ENCODE measurements at regions not wholly inside any gene's neighbourhood (a gene's known extent, or its start where the extent isn't known, plus 50 kb on each side); places are given as distances from the start of the nearest gene placed in this dataset.

DNA sequence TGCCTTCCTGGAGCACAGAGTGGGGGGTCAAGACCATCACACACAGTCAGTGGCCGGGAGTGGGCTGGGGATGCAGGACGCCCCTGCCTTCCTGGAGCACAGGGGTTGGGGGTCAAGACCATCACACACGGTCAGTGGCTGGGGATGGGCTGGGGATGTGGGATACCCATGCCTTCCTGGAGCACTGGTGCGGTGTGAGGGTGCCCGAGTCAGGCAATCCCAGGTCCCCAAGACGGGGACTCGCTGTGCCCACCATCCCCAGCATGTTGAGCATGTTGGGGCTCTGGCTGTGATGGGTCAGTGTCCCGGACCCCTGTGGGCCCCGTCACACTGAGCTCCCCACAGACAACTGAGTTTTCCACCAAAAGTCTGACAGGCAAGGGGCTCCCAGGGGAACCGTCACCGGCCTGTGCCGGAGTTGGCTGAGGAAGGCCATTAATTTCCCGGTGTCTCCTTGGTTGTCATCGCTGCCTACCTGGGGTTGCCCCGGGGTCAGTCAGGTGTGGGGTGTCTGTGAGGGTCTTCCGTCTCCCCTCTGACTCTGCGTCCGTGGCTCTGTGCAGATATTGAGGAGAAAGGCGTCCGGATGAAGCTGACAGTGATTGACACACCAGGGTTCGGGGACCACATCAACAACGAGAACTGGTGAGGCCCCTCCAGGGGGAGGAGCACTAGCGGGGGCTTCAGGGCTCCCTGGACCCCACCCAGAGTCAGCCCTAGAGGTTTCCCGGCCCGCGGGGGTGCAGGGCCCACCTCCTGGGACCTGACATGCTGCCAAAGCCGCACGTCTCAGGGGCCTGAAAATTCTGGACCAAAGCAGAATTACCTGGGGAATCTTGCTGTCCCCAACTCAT, 347.1 kb downstream of the SEC14L1 start:
- H3K27ac Mint-ChIP-seq = no peak overlapping the region
- H3K27me3 Mint-ChIP-seq = no peaks in the 10 kb centered on the region
- peaks cover 13% of the 10 kb centered on the region for H3K4me1 Mint-ChIP-seq (ENCODE audit: low read depth)
- H3K9me3 Mint-ChIP-seq = no peaks in the 10 kb centered on the region
- H3K4me3 Mint-ChIP-seq = no peak overlapping the region
- peaks cover 26% of the 10 kb centered on the region for H3K36me3 Mint-ChIP-seq (ENCODE audit: low read depth)

DNA sequence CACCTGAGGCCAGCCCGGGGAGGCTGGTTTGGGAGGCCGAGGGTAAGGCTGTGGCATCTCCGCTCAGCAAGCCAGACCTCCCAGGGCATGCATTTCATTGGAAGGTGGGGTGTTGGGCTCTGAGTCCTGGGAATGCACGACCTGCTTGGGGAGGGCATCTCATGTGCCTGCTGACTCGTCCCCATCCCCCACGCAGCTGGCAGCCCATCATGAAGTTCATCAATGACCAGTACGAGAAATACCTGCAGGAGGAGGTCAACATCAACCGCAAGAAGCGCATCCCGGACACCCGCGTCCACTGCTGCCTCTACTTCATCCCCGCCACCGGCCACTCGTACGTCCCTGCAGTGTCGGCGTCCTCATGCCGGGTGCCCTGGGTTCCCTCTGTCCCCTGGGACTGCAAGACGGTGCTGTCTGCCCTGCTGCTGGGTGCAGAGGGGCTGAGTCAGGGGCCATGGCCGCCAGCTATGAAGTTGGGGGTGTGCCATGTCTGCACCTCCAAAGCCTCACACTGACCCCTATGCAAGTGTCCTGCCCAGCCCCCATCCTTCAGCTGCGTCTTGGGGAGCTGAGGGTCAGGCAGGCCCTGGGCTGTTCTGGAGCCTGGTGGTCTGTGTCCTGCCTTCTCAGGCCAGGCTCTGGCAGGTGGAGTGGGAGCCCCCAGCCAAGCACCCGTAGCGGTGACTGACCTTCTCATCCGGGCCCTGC, 347.9 kb downstream of the SEC14L1 start:
- peaks cover 31% of the 10 kb centered on the region for H3K36me3 Mint-ChIP-seq (ENCODE audit: low read depth)

DNA sequence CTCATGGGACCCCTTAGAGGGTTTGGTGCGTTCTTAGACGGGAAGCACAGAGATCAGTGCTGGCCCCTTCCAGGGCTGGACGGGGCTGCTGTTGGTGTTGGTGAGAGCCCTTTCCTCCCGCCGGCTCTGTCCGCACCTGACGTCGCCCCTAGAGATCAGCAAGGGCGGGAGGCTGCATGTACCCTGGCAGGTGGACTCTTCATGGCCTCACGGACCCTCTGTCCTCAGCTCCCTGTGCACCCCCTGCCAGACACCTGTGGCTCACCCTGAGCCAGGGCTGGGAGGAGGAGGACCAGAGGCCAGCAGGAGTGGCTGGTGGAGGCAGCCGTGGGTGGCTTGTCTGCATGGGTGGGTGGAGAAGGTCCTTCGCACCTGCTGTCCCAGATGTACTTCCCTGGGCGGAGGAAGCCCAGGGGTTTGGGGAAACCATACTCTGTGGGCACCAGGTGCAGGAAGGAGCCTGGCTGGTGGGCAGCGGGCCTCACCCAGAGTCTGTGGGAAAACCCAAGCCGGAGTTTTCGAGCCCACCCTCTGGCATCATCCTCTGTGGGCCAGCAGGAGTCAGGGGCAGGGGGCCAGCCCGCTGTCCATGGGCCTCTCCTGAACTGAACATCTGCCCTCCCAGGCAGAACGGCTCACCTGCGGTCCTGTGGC, 348.6 kb downstream of the SEC14L1 start:
- no peaks in the 10 kb centered on the region for H3K9me3 Mint-ChIP-seq
- peaks cover 31% of the 10 kb centered on the region for H3K36me3 Mint-ChIP-seq (ENCODE audit: low read depth)
- no peak overlapping the region for H3K27ac Mint-ChIP-seq
- H3K4me1 Mint-ChIP-seq (ENCODE audit: low read depth) = peaks cover 18% of the 10 kb centered on the region
- H3K27me3 Mint-ChIP-seq = no peaks in the 10 kb centered on the region
- no peak overlapping the region for H3K4me3 Mint-ChIP-seq

More for the DNA sequence above, 347.9 kb downstream of the SEC14L1 start:
- Mint-ChIP-seq H3K4me3 (no peak overlapping the region), H3K27me3 (no peaks in the 10 kb centered on the region), H3K9me3 (no peaks in the 10 kb centered on the region), H3K27ac (no peak overlapping the region), H3K4me1 (ENCODE audit: low read depth) (peaks cover 13% of the 10 kb centered on the region)

GRCh38 chr17:77489893-77490255, 349.1 kb downstream of the SEC14L1 start:
- H3K36me3 Mint-ChIP-seq (ENCODE audit: low read depth) = peaks cover 33% of the 10 kb centered on the region
- H3K4me3 Mint-ChIP-seq = no peak overlapping the region
- no peak overlapping the region for H3K27ac Mint-ChIP-seq
- peaks cover 22% of the 10 kb centered on the region for H3K4me1 Mint-ChIP-seq (ENCODE audit: low read depth)
- H3K9me3 Mint-ChIP-seq = no peaks in the 10 kb centered on the region
- no peaks in the 10 kb centered on the region for H3K27me3 Mint-ChIP-seq

- H3K36me3 Mint-ChIP-seq (ENCODE audit: low read depth) = peaks cover 38% of the 10 kb centered on the region
- H3K27ac Mint-ChIP-seq = no peak overlapping the region
- no peak overlapping the region for H3K4me3 Mint-ChIP-seq
- H3K27me3 Mint-ChIP-seq = no peaks in the 10 kb centered on the region
- no peaks in the 10 kb centered on the region for H3K9me3 Mint-ChIP-seq
- peaks cover 26% of the 10 kb centered on the region for H3K4me1 Mint-ChIP-seq (ENCODE audit: low read depth)
These were observed 349.8 kb downstream of the SEC14L1 start for GRCh38 chr17:77490361-77491183.

GRCh38 chr17:77491921-77492445, 351.2 kb downstream of the SEC14L1 start:
- no peak overlapping the region for H3K27ac Mint-ChIP-seq
- no peaks in the 10 kb centered on the region for H3K9me3 Mint-ChIP-seq
- H3K4me3 Mint-ChIP-seq = no peak overlapping the region
- H3K4me1 Mint-ChIP-seq (ENCODE audit: low read depth) = peaks cover 22% of the 10 kb centered on the region
- H3K36me3 Mint-ChIP-seq (ENCODE audit: low read depth) = peaks cover 31% of the 10 kb centered on the region
- no peaks in the 10 kb centered on the region for H3K27me3 Mint-ChIP-seq

DNA sequence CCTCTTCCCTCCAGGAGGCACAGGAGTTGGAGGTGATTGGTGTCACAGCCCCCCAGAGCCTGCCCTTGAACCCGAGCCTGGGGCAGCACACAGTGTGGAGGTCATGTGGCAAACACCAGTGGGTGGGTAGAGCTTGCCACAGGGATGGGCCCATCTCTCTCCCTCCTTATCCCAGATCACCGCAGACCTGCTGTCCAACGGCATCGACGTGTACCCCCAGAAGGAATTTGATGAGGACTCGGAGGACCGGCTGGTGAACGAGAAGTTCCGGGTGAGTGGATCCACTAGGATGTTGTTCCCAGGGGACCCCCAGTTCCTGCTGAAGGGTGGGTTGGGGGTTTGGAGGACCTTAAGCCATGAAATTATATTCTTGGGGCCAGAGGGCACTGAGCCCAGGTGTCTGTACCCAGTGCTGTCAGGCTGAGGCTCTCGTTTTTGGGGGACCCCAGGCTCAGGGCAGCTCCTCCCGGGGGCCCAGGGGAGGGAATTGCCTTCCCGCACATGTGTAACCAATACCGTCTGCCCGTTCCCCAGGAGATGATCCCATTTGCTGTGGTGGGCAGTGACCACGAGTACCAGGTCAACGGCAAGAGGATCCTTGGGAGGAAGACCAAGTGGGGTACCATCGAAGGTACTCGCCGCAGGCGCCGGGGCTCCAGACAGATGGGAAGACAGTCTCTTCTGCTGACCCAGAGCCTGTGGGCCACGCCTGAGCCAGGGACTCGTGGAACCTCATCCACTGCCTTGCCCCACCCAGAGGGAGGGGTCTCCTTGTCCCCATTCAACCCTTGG, 351.9 kb downstream of the SEC14L1 start:
- Mint-ChIP-seq H3K27me3 (no peaks in the 10 kb centered on the region), H3K4me3 (no peak overlapping the region), H3K4me1 (ENCODE audit: low read depth) (peaks cover 22% of the 10 kb centered on the region), H3K9me3 (no peaks in the 10 kb centered on the region), H3K27ac (no peak overlapping the region), H3K36me3 (ENCODE audit: low read depth) (peaks cover 28% of the 10 kb centered on the region)

- no peaks in the 10 kb centered on the region for H3K27me3 Mint-ChIP-seq
- H3K9me3 Mint-ChIP-seq = no peaks in the 10 kb centered on the region
- peaks cover 22% of the 10 kb centered on the region for H3K36me3 Mint-ChIP-seq (ENCODE audit: low read depth)
- no peak overlapping the region for H3K4me3 Mint-ChIP-seq
- H3K27ac Mint-ChIP-seq = no peak overlapping the region
- peaks cover 22% of the 10 kb centered on the region for H3K4me1 Mint-ChIP-seq (ENCODE audit: low read depth)
These were observed 352.6 kb downstream of the SEC14L1 start for GRCh38 chr17:77493238-77493820.

GRCh38 chr17:77493901-77494663, 353.3 kb downstream of the SEC14L1 start:
- Mint-ChIP-seq H3K27me3 (no peaks in the 10 kb centered on the region), H3K36me3 (ENCODE audit: low read depth) (peaks cover 18% of the 10 kb centered on the region), H3K27ac (no peak overlapping the region), H3K4me3 (no peak overlapping the region), H3K9me3 (no peaks in the 10 kb centered on the region), H3K4me1 (ENCODE audit: low read depth) (peaks cover 22% of the 10 kb centered on the region)

DNA sequence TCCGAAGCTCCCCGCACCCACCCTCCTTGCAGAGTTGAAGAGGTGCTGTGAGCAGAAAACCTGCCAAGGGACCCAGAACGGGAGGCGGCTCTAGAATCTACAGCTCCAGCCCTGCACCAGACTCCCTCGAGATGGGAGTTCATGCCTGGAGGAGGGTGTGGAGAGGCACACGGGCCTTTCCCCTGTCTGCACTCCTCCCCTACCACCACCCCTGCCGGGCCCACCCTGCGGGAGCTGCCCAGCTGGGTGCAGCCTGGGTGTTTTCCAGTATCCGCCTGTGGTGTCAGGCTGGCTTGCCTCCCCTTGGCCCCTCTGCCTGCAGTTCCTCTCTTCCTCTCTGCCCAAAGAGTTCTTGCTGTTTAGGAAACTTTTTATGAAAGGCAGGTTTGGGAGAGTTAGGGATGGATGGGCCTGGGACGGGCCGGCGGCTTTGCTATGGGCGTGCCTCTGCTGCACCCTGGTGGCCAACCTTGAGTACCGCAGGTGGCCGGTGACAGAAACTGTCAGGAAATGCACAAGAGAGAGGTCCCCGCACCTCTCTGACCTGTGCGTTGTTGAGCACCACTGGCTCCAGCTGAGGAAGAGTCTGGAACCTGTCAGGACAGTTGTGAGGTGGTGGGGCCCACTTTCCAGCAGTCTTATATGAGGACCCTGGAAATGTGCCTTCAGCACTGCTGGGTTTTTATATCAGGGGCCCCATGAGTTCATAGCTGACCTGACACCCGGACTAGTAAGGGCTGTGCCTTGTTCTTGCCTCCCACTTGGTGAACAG, 354.1 kb downstream of the SEC14L1 start:
- H3K27me3 Mint-ChIP-seq = no peaks in the 10 kb centered on the region
- H3K27ac Mint-ChIP-seq = peak overlapping the region; percentile 16
- H3K4me1 Mint-ChIP-seq (ENCODE audit: low read depth) = peaks cover 22% of the 10 kb centered on the region
- no peaks in the 10 kb centered on the region for H3K9me3 Mint-ChIP-seq
- H3K4me3 Mint-ChIP-seq = no peak overlapping the region
- H3K36me3 Mint-ChIP-seq (ENCODE audit: low read depth) = peaks cover 24% of the 10 kb centered on the region

- Mint-ChIP-seq H3K4me1 (ENCODE audit: low read depth) (peaks cover 22% of the 10 kb centered on the region), H3K4me3 (no peak overlapping the region), H3K9me3 (no peaks in the 10 kb centered on the region), H3K36me3 (ENCODE audit: low read depth) (peaks cover 31% of the 10 kb centered on the region), H3K27me3 (no peaks in the 10 kb centered on the region), H3K27ac (peak overlapping the region; percentile 11)
These were observed 354.8 kb downstream of the SEC14L1 start for GRCh38 chr17:77495575-77495974.

- Mint-ChIP-seq H3K27me3 (no peaks in the 10 kb centered on the region), H3K27ac (no peak overlapping the region), H3K4me3 (no peak overlapping the region), H3K36me3 (ENCODE audit: low read depth) (peaks cover 37% of the 10 kb centered on the region), H3K4me1 (ENCODE audit: low read depth) (peaks cover 19% of the 10 kb centered on the region), H3K9me3 (no peaks in the 10 kb centered on the region)
These were observed 355.6 kb downstream of the SEC14L1 start for GRCh38 chr17:77496401-77496801.

All from stimulated activated naive CD8-positive, alpha-beta T cell treated with anti-CD3 and anti-CD28 coated beads, Interleukin-15, Interleukin-2, amounts not matched to agents 100 ng/mL and 50 ng/mL, for 24 hours (primary cell).